GM12874 (cell line): ENCODE measurements at regions not wholly inside any gene's neighbourhood (a gene's known extent, or its start where the extent isn't known, plus 50 kb on each side); places are given as distances from the start of the nearest gene placed in this dataset.

Experiments
- TF ChIP-seq, protein P1 (sequence below): IDR thresholded peaks from 2 replicates; pipeline ENCODE4 v1.5.1; 2011; ENCODE audit warnings: low read depth, mild to moderate bottlenecking, control low read depth, low read length, moderate library complexity; ENCODE audit not compliant: insufficient read depth

DNA sequence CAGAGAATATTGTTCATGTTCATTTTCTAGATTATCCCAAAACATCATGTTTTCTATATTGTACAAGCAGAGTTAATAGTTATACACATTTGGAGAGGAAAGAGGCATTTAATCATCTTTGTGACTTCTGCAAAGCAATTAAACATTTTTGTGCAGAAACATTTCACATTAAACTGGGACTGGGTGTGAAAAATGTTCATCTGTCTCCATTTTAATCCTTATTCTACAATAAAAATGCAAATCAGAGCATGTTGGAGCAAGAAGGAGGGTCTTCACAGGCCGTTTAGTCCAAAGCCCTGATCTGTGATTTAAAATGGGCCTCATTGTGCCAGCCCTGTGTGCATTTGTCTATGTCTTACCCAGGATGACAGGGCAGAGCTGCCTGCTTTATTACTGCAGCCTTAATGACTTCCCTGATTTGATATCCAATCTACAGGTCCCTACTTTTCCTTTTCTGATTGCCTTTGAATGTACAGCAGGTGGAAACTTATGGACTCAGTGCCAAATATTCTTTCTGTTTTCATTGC, 183.5 kb downstream of the CAVIN4 start:
- TF ChIP-seq, protein P1, sequence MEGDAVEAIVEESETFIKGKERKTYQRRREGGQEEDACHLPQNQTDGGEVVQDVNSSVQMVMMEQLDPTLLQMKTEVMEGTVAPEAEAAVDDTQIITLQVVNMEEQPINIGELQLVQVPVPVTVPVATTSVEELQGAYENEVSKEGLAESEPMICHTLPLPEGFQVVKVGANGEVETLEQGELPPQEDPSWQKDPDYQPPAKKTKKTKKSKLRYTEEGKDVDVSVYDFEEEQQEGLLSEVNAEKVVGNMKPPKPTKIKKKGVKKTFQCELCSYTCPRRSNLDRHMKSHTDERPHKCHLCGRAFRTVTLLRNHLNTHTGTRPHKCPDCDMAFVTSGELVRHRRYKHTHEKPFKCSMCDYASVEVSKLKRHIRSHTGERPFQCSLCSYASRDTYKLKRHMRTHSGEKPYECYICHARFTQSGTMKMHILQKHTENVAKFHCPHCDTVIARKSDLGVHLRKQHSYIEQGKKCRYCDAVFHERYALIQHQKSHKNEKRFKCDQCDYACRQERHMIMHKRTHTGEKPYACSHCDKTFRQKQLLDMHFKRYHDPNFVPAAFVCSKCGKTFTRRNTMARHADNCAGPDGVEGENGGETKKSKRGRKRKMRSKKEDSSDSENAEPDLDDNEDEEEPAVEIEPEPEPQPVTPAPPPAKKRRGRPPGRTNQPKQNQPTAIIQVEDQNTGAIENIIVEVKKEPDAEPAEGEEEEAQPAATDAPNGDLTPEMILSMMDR, result no peak

DNA sequence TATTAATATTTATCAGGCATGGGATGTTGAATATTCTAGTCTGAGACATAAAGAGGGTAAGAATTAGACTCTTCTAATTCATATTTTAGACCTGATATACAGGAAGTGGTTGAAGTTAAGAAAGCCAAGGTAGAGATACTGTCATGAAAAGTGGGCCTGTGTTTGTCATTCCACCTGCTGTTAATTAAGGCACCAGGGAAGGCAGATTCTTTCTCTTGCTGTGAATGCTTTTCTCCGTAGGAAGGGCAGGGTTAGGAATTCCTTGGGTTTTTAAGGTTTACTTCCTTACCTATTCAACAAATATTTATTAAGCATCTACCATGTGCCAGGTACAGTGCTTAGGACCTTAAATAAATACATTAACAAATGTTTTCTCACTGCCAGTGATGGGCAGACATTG, 196.4 kb downstream of the CAVIN4 start:
- TF ChIP-seq, protein P1, result no peak

DNA sequence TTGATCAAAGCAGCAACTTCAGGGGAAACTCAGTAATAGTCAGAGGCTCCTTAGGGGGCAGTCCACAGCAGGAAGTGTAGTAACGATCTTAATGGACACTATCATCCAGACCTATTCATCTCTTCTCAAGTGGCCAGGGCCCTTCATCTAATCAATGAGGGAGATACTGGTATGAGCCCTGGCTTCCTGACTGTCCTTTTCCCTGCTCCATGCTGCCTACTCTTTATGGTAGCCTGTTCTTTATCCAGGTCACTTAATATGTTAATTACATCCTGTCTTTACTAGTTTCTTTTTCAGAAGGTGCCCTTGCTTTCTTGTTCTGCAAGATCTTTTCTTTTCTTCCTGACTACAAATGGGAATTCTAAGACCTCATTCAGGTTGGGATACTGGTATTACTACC, 197.1 kb downstream of the CAVIN4 start:
- TF ChIP-seq, protein P1, result no peak

DNA sequence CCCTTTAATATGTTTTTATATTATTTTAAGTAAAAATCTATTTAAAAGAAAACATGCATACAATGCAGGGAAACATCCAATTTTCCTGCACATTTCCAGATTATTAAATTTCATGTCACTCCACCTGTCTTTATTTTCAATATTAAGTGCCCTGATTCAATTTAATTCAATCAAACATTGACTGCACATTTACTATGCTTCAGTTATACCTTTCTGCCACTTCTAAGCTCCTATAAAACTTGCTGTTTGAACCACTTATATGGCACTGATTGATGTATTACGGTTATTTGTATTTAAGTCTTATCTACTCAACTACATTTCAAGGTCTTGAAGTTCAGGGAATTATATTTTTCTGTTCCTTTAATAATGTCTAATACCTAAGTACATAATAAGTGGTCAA, 198.0 kb downstream of the CAVIN4 start:
- TF ChIP-seq, protein P1, result no peak

DNA sequence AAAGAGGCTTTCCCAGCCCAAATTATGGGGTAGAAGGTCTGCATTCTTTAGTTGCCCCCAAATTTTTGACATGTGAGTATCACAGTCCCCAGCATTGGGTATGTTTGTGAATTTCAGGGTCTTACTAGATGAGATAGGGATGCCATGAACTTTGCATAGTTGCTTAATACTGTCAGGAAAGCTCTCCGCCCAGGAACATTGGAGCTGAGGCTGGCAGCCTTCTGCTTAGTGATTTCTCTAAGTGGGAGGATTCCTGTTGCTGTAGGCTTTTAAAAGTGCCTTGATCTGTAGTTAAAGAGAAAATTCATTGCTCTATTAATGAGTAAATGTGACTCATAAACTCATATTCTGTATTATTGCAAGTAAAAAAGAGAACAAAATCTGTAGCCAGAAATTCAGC, 206.9 kb downstream of the CAVIN4 start:
- TF ChIP-seq, protein P1, result no peak

DNA sequence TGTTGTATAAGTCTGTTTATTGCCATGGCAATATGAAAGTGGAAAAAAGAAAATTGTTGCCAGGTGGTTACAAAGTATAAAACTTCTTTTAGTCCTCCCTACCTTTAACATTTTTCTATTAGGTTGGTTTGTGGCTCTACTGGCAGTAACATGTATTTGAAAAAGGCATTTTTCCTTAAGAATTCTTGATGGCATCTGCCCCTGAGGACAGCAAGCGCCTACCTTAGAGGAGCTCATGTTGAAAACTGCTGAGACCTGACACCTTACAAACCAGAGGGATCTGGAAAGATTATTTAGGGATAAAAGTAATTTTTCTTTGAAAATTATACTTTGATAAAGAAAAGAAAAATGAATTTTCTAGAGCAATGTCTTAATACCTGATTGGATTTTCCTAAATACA, 208.1 kb downstream of the CAVIN4 start:
- TF ChIP-seq, protein P1, result no peak

DNA sequence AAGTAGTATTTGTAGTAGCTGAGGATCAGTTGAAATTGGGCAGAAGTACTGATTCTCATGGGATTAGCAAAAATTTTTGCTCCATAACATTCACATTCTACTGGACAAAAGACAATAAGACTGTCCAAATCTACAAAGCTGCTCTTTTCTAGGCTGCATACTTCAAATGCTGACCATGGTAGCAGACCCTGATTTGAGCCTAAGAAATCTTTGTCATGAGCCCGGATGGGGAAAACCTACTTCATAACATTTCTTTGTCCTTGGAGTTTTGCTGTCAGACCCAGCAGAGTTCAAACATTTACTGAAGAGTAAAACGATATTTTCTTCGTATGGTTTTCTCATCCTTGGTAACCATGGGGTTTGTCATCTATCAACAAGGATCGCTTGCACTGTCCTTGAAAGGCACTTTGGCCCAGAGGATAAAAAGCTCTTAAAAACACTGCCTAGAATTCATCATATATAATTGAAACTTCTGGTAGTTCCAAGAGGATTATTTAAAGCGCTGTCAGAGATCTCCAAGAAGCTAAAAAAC, 216.9 kb downstream of the CAVIN4 start:
- TF ChIP-seq, protein P1, result no peak
